OCI-LY3 (cell line): ENCODE measurements at regions not wholly inside any gene's neighbourhood (a gene's known extent, or its start where the extent isn't known, plus 50 kb on each side); places are given as distances from the start of the nearest gene placed in this dataset.

ENCODE experiments used
- H2AFZ ChIP-seq: fragments of 200-600, 300-600 bp; shearing (Covaris generic); 2 replicates; pipeline ENCODE4 v1.6.0; 2014; ENCODE audit warnings: antibody characterized with exemption, low read depth, low read length
- H3K27ac ChIP-seq: fragments of 200-600, 300-600 bp; sonication (generic); 2 replicates; pipeline ENCODE4 v1.5.1; 2014; ENCODE audit warnings: mild to moderate bottlenecking, low read length, moderate library complexity, mixed read lengths
- H3K27me3 ChIP-seq: fragments of 200-600, 300-600 bp; sonication (generic); 2 replicates; pipeline ENCODE4 v1.6.1; 2014; ENCODE audit warnings: low read depth, low read length, mixed read lengths
- H3K36me3 ChIP-seq: fragments of 200-600, 300-600 bp; sonication (generic); replicated peaks from 2 replicates; pipeline ENCODE3; 2014; ENCODE audit warnings: low read depth, low read length, mixed read lengths
- H3K4me1 ChIP-seq: fragments of 300-600, 200-600 bp; sonication (generic); 2 replicates; pipeline ENCODE4 v1.6.1; 2014; ENCODE audit warnings: low read length, mixed read lengths
- H3K4me2 ChIP-seq: fragments of 200-600, 300-600 bp; sonication (generic); 2 replicates; pipeline ENCODE4 v1.6.1; 2014; ENCODE audit warnings: low read length, mixed read lengths
- H3K4me3 ChIP-seq: fragments of 300-600, 200-600 bp; sonication (generic); 2 replicates; pipeline ENCODE4 v1.5.1; 2014; ENCODE audit warnings: antibody characterized with exemption, mild to moderate bottlenecking, low read length, moderate library complexity
- H3K79me2 ChIP-seq: fragments of 300-600, 200-600 bp; shearing (Covaris generic); 2 replicates; pipeline ENCODE4 v1.6.1; 2014; ENCODE audit warnings: mild to moderate bottlenecking, low read length, mixed read lengths
- H3K9ac ChIP-seq: fragments of 300-600, 200-600 bp; shearing (Covaris generic); 2 replicates; pipeline ENCODE4 v1.6.0; 2014; ENCODE audit warnings: mild to moderate bottlenecking, low read length, moderate library complexity
- H3K9me3 ChIP-seq: fragments of 200-600, 300-600 bp; shearing (Covaris generic); 2 replicates; pipeline ENCODE4 v1.6.1; 2014; ENCODE audit warnings: low read length, mixed read lengths; ENCODE audit not compliant: insufficient read depth
- H4K20me1 ChIP-seq: fragments of 200-600, 300-600 bp; sonication (generic); 2 replicates; pipeline ENCODE4 v1.6.1; 2016; ENCODE audit warnings: low read length, mixed read lengths; ENCODE audit not compliant: insufficient read depth
- EZH2phosphoT487 ChIP-seq: fragments of 200-600 bp; shearing (Covaris generic); IDR thresholded peaks from 2 replicates; pipeline ENCODE4 v1.6.1; 2018; ENCODE audit warnings: antibody characterized with exemption, mixed run types, low read depth
- TF ChIP-seq, protein P1 (sequence below): fragments of 200-600, 300-600 bp; sonication (generic); IDR thresholded peaks from 2 replicates; pipeline ENCODE4 v1.5.1; 2014; ENCODE audit warnings: antibody characterized with exemption, low read length, low read depth

DNA sequence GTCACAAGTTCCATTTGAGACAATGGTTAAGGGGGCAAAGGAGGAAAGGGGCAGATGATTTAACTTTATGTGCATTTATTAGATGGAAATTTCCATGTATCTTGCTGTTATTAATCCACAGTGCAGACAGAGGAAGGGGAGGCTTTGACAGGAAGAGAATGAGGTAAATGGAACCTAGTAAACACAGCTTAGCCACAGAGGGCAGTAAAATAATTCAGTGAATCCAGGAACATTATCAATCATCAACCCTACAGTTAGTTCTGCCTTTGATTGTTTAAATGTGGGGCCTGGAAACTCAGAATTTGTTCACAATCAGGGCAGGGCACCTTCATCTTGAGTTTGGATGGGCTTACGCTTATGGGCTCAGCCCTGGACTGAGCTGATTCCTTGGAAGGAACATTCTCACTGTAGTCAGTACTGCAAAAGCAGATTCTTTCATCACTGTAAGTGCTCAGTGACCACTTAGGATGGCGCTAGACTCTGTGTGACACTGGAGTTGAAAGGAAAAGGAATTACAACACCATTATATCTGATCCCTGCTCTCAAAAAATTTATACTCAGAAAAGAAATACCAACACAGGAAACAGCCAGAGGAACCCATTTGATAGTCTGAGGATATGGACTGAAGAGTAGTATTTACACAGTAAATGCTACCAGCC, 169.5 kb downstream of the PIK3R1 start:
- no peak overlapping the region for H3K9ac ChIP-seq
- no peaks in the 10 kb centered on the region for H3K36me3 ChIP-seq
- H2AFZ ChIP-seq = no peak overlapping the region
- TF ChIP-seq, protein P1, sequence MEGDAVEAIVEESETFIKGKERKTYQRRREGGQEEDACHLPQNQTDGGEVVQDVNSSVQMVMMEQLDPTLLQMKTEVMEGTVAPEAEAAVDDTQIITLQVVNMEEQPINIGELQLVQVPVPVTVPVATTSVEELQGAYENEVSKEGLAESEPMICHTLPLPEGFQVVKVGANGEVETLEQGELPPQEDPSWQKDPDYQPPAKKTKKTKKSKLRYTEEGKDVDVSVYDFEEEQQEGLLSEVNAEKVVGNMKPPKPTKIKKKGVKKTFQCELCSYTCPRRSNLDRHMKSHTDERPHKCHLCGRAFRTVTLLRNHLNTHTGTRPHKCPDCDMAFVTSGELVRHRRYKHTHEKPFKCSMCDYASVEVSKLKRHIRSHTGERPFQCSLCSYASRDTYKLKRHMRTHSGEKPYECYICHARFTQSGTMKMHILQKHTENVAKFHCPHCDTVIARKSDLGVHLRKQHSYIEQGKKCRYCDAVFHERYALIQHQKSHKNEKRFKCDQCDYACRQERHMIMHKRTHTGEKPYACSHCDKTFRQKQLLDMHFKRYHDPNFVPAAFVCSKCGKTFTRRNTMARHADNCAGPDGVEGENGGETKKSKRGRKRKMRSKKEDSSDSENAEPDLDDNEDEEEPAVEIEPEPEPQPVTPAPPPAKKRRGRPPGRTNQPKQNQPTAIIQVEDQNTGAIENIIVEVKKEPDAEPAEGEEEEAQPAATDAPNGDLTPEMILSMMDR = no peak
- H3K4me3 ChIP-seq = no peak overlapping the region
- H3K27me3 ChIP-seq = no peaks in the 10 kb centered on the region
- H3K4me2 ChIP-seq = no peak overlapping the region
- no peaks in the 10 kb centered on the region for H3K79me2 ChIP-seq
- no peaks in the 10 kb centered on the region for H3K4me1 ChIP-seq
- H4K20me1 ChIP-seq = no peaks in the 10 kb centered on the region
- H3K9me3 ChIP-seq = no peaks in the 10 kb centered on the region
- no peak overlapping the region for H3K27ac ChIP-seq

- Histone ChIP-seq H4K20me1 (no peaks in the 10 kb centered on the region), H2AFZ (no peak overlapping the region), H3K27ac (no peak overlapping the region), H3K4me2 (no peak overlapping the region), H3K36me3 (no peaks in the 10 kb centered on the region), H3K4me3 (no peak overlapping the region), H3K79me2 (no peaks in the 10 kb centered on the region), H3K27me3 (no peaks in the 10 kb centered on the region), H3K4me1 (no peaks in the 10 kb centered on the region), H3K9ac (no peak overlapping the region), H3K9me3 (no peaks in the 10 kb centered on the region)
- TF ChIP-seq, protein P1 = no peak
- no peak for TF ChIP-seq EZH2phosphoT487
These were observed 170.4 kb downstream of the PIK3R1 start for GRCh38 chr5:68385936-68386335.

DNA sequence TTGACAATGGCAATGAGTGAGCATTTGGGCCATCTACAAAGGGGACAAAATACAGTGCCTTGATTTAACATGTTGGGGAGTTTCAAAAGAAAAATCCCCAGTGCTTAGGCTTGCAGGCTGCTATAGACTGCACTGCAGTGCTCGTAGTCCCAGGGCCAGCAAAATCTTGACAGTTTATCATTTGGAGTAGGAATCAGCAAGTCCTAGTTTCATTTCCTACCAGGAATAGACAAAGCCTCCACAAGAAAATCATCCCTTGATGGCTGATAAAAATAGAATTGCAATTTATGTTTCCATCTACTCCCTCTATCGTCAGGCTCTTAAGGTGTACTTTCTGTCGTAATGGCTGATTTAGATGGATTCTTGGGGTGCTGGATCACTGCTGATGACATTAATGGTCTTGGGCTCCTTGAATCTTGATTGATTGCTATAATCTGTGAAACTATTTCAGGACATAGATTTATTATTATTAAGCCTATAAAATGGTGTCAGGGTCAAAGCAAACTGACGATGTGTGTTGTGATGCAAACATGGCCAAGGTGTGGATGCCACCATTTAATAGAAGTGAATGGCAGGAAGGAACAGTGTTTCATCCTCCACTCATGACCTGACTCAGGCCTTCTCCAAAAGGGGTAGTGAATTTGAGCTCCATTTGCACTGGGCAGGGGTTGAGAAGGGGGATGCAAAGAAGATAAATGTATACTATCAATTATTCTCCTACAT, 171.7 kb downstream of the PIK3R1 start:
- H3K79me2 ChIP-seq = no peaks in the 10 kb centered on the region
- H2AFZ ChIP-seq = no peak overlapping the region
- no peaks in the 10 kb centered on the region for H3K36me3 ChIP-seq
- no peaks in the 10 kb centered on the region for H4K20me1 ChIP-seq
- H3K9me3 ChIP-seq = no peaks in the 10 kb centered on the region
- H3K4me1 ChIP-seq = no peaks in the 10 kb centered on the region
- H3K27ac ChIP-seq = no peak overlapping the region
- H3K4me2 ChIP-seq = no peak overlapping the region
- no peak overlapping the region for H3K9ac ChIP-seq
- TF ChIP-seq, protein P1 = no peak
- no peak for TF ChIP-seq EZH2phosphoT487
- no peaks in the 10 kb centered on the region for H3K27me3 ChIP-seq
- no peak overlapping the region for H3K4me3 ChIP-seq

DNA sequence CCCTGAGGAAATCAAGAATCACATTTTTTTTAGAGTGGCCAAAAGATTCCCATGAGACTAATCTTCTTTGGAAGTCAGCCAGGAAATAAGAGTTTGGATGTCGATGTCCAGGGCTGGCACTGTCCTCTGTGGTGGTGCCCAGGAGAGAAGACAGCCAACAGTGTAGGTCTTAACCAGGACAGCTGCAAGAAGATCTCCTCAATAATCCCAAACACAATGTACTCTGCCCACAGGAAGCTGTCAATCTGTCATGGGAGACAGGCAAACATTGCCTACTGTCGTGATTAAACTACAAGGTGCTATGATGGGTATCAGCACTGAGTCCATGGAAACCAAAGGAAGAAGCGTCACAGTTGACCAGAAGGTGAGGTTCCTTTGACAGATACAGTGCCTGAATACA, 174.1 kb downstream of the PIK3R1 start:
- no peak overlapping the region for H3K4me2 ChIP-seq
- no peak overlapping the region for H3K27ac ChIP-seq
- H3K9ac ChIP-seq = no peak overlapping the region
- peaks cover 3% of the 10 kb centered on the region; the same call in 1 of the 2 replicates for H3K4me1 ChIP-seq
- no peaks in the 10 kb centered on the region for H3K79me2 ChIP-seq
- H4K20me1 ChIP-seq = no peaks in the 10 kb centered on the region
- no peak overlapping the region for H2AFZ ChIP-seq
- no peak overlapping the region for H3K4me3 ChIP-seq
- no peaks in the 10 kb centered on the region for H3K9me3 ChIP-seq
- no peaks in the 10 kb centered on the region for H3K27me3 ChIP-seq
- no peaks in the 10 kb centered on the region for H3K36me3 ChIP-seq
- TF ChIP-seq, protein P1 = no peak
- no peak for TF ChIP-seq EZH2phosphoT487
